Gastrocnemius medialis (tissue), 4 donors: ENCODE measurements at regions not wholly inside any gene's neighbourhood (a gene's known extent, or its start where the extent isn't known, plus 50 kb on each side); places are given as distances from the start of the nearest gene placed in this dataset.

Source experiments
- ATAC-seq, 2 donors: fragments of 150-250 bp; one replicate each; pipeline ENCODE4 v1.9.1; 2016
- DNase-seq, 2 donors: peaks; one replicate each; pipeline ENCODE4 v3.0.0-alpha.2; 2019
- H3K27ac ChIP-seq, 4 donors: fragments of 200-600 bp; sonication (generic); 1 replicate in 1 of 4; 2 replicates in 3 of 4; pipeline ENCODE4 v1.5.1; 2016 to 2018; ENCODE audit warnings: mild to moderate bottlenecking in 2 of 4, moderate library complexity in 1 of 4
- H3K27me3 ChIP-seq, 3 donors: fragments of 200-600 bp; sonication (generic) in 2 of 3; 1 replicate in 1 of 3; 2 replicates in 2 of 3; pipeline versions ENCODE4 v1.5.1 to v1.6.0; 2016 to 2019; ENCODE audit warnings: mild to moderate bottlenecking in 1 of 3, moderate library complexity in 1 of 3
- H3K36me3 ChIP-seq, 2 donors: fragments of 200-600 bp; sonication (generic) in 1 of 2; one replicate each; pipeline ENCODE4 v1.5.1; 2017 to 2018
- H3K4me1 ChIP-seq, 2 donors: fragments of 200-600 bp; sonication (generic) in 1 of 2; one replicate each; pipeline ENCODE4 v1.5.1; 2016 to 2017; ENCODE audit warnings: mild to moderate bottlenecking in 2 of 2
- H3K4me3 ChIP-seq, 4 donors: fragments of 200-600 bp; sonication (generic) in 3 of 4; 1 replicate in 1 of 4; 2 replicates in 3 of 4; pipeline ENCODE4 v1.5.1; 2016 to 2019; ENCODE audit warnings: mild to moderate bottlenecking in 2 of 4
- H3K9me3 ChIP-seq, 3 donors: fragments of 200-600 bp; sonication (generic) in 2 of 3; 1 replicate in 1 of 3; 2 replicates in 2 of 3; pipeline ENCODE4 v1.5.1; 2016 to 2019
- CTCF ChIP-seq, 5 experiments: fragments of 450-650 bp in 3 of 5; fragments of 200-600 bp in 2 of 5; sonication (generic) in 2 of 5; IDR thresholded peaks in 4 of 5; conservative IDR thresholded peaks in 1 of 5; 1 replicate in 4 of 5; 2 replicates in 1 of 5; pipeline ENCODE4 v1.5.1; 2016 to 2019; ENCODE audit warnings: antibody characterized with exemption in 5 of 5, mild to moderate bottlenecking in 3 of 5, moderate library complexity in 3 of 5
- POLR2A ChIP-seq, 2 donors: fragments of 450-650 bp; IDR thresholded peaks; one replicate each; pipeline ENCODE4 v1.6.1; 2017; ENCODE audit warnings: antibody characterized with exemption in 2 of 2, mild to moderate bottlenecking in 2 of 2, moderate library complexity in 2 of 2
- in situ Hi-C, 4 donors: fragments of 200-750 bp; cut with MboI; loops; one replicate each; pipeline versions ENCODE4 v1.15.0 to v1.8.0; 2017; ENCODE audit warnings: low sequenced_read_pairs in 4 of 4
- intact Hi-C: fragments of 100-400 bp; cut with DNase I; formaldehyde crosslinking; loops from one replicate; pipeline ENCODE4 v1.15.1; 2023; ENCODE audit warnings: low total_unique reads

DNA sequence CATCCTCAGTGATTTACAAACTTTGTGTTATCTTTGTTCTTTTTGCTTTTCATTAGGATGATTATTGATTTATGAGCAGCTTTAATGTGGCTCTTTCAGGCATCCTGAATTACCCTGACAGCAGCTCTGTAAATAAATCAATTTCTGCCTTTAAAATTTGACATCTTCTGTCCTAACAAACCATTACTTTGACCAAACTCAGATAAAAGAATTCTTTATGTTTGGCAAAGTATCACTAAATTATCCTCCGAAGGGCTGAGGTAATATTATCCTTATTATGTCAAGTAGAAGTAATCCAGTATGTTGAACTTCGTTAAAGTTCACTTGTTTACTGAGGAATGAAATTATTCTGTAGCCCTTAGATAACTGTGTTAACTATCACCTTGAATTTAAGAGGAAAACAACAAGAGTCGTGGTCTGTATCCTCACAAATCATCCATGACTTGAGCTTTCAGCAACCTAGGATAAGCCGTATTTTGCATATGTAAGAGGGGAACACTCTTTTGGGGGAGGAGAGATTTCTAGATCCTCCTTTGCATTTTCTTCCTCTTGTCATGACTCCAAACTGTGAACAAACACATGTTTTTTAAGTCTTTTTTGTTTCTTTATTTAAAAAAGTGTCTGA lies 173.2 kb upstream of the STAC start:
- in situ Hi-C loops = no loop called here
- no peak overlapping the region for H3K4me3 ChIP-seq
- no peak overlapping the region for H3K27ac ChIP-seq
- no peaks in the 10 kb centered on the region for H3K27me3 ChIP-seq
- no peak for TF ChIP-seq POLR2A (IDR thresholded peaks at IDR 0.05)
- no peak for TF ChIP-seq CTCF (IDR thresholded peaks at IDR 0.05 in 4 of 5, conservative IDR thresholded peaks at IDR 0.05 in 1 of 5)
- DNase-seq (no peak), ATAC-seq (no peak)
- peaks cover 4 to 6% of the 10 kb centered on the region in 2 donors for H3K4me1 ChIP-seq
- no peaks in the 10 kb centered on the region for H3K36me3 ChIP-seq
- intact Hi-C loops = no loop called here
- no peaks in the 10 kb centered on the region for H3K9me3 ChIP-seq

DNA sequence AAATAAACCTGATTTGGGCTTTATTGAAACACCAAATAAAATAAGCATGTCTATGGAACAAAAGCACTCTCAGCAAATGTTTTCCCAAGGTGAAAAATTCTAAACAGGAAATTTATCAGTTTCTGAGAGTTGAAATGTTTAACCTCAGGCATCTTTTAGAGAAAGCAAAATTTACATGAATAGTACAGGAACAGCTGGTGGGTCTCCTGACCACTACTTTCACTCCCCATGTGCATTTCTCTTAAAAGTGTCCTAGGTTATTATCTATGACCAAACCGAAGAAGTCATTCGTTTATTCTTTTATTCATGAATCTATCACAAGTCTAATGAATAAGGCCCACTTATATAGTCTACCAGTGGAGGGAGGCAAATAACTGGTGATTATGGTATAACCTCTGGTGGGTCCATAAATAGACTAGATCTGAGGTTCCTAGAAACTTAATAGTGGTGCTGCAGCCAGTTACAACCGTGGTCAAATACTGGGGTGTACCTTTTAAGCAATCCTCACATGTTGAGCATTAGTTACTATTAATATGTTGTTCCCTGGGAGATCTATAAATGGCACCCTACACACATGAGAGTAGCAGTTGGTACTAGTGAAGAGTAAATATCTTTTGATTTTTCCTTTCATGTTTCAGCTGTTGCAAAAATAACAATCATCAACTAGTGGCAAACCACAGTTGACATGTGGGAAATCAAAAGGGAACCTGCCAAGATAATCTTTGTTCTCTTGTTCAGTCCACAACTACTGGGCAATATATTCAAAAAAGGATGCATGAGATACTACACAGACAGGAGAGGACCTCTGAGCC lies 169.3 kb upstream of the STAC start:
- in situ Hi-C loops (no loop called here), intact Hi-C loops (no loop called here)
- DNase-seq (no peak), ATAC-seq (peak in 1 of 2 donors; percentile 42)
- H3K27me3 ChIP-seq = no peaks in the 10 kb centered on the region
- H3K36me3 ChIP-seq = no peaks in the 10 kb centered on the region
- TF ChIP-seq CTCF (IDR thresholded peaks at IDR 0.05 in 4 of 5, conservative IDR thresholded peaks at IDR 0.05 in 1 of 5) (no peak), POLR2A (IDR thresholded peaks at IDR 0.05) (no peak)
- no peak overlapping the region for H3K4me3 ChIP-seq
- H3K27ac ChIP-seq = no peak overlapping the region
- no peaks in the 10 kb centered on the region for H3K9me3 ChIP-seq
- peaks cover 6 to 8% of the 10 kb centered on the region in 2 donors for H3K4me1 ChIP-seq

GRCh38 chr3:36211652-36211999 lies 168.7 kb upstream of the STAC start:
- H3K36me3 ChIP-seq = no peaks in the 10 kb centered on the region
- H3K4me1 ChIP-seq = peaks cover 6 to 8% of the 10 kb centered on the region in 2 donors
- no peaks in the 10 kb centered on the region for H3K27me3 ChIP-seq
- H3K4me3 ChIP-seq = no peak overlapping the region
- ATAC-seq (no peak), DNase-seq (no peak)
- TF ChIP-seq POLR2A (IDR thresholded peaks at IDR 0.05) (no peak), CTCF (IDR thresholded peaks at IDR 0.05 in 4 of 5, conservative IDR thresholded peaks at IDR 0.05 in 1 of 5) (no peak)
- H3K9me3 ChIP-seq = no peaks in the 10 kb centered on the region
- H3K27ac ChIP-seq = no peak overlapping the region
- in situ Hi-C loops = no loop called here
- intact Hi-C loops = no loop called here

DNA sequence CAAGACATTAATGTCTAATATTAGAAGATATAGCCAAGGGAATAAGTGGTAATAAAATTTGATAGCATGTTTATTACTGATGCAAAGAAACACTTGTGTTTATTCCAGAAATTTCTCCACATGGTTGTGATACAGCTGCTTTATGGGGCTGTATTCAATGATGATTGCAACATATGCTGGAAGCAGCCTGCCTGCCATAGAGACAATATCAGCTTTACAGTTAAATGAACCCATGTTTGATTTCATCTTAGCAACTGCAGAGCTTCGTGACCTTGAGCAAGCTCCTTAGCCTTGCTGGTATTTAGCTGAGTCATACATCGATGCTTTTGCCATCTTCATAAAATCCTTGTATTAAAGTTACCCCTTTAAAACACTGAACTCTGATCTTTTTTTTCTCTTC lies 168.1 kb upstream of the STAC start:
- TF ChIP-seq POLR2A (IDR thresholded peaks at IDR 0.05) (no peak), CTCF (IDR thresholded peaks at IDR 0.05 in 4 of 5, conservative IDR thresholded peaks at IDR 0.05 in 1 of 5) (no peak)
- DNase-seq (no peak), ATAC-seq (no peak)
- Histone ChIP-seq H3K27ac (no peak overlapping the region), H3K4me1 (peaks cover 6 to 8% of the 10 kb centered on the region in 2 donors), H3K4me3 (no peak overlapping the region), H3K36me3 (no peaks in the 10 kb centered on the region), H3K27me3 (no peaks in the 10 kb centered on the region), H3K9me3 (no peaks in the 10 kb centered on the region)
- intact Hi-C loops (no loop called here), in situ Hi-C loops (no loop called here)
